HG03354 (cell line): ENCODE measurements at regions not wholly inside any gene's neighbourhood (a gene's known extent, or its start where the extent isn't known, plus 50 kb on each side); places are given as distances from the start of the nearest gene placed in this dataset.
"Not testable (repeated sequence)": the region's sequence is repeated elsewhere in the genome, so short reads cannot be mapped to it uniquely, and the experiment has no call there.

Experiments
- ATAC-seq: cut with Tn5 transposase; IDR thresholded peaks from one replicate; pipeline ENCODE4 v1.9.1; 2021; ENCODE audit warnings: mild to moderate bottlenecking; ENCODE audit not compliant: unreplicated experiment, poor library complexity, severe bottlenecking

DNA sequence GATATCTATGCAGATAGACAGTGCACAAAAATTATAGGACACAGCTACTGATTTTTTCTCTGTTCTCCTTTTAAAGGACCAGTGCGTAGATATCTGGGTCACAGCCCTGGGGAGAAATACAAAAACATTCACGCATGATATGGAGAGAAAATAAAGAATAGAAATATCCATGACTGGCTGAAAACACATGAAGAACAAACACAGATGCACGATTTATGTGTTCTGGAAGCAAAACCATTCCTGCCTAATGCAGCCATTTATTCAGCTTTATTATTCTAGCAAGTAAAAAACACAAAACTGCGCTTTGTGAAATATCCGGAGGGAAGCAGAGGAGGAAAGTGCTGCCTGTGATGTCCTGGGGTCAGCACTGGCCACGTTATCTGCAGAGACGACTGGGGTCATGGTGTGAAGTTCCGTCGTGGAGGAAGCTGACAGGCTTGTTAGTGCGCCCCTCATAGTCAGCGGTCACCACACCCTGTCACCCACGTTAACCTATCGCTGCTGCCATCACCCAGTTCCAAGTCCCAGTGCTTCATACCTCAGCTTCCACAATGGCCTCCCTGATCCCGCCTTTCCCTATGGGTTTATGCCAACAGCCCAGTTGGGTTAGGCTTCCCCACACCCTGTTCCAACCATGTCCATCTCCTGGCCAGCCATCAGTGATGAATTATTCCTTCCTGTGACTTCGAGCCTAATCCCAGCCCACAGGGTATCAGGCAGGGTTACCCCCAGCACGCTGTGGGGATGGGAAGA, 86.6 kb upstream of the RPS6KA2 start:
- ATAC-seq, result no peak

- no peak for ATAC-seq
Observed at GRCh38 chr6:166712286-166713228, 85.5 kb upstream of the RPS6KA2 start.

GRCh38 chr6:166710084-166710483, 83.0 kb upstream of the RPS6KA2 start:
- ATAC-seq, result no peak

DNA sequence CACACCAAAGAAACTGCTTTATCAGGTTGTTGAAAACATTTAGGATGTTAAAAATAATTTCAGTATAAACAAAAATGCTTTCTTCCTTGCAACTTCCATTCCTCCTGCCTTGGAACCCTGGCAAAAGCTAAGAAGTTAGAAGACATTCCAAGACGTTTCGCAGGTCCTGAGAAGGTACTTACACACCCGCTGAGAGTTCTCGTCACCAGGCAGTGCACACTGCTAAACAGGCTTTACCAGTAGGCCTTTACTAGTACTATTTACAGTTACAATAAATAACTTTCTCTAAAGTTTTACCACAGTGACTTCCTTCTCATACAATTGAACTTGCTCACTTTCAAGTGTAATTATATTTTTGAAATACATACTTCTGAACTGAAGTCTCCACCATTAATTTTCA, 81.4 kb upstream of the RPS6KA2 start:
- no peak for ATAC-seq

GRCh38 chr6:166707045-166707444, 80.0 kb upstream of the RPS6KA2 start:
- ATAC-seq, result peak; percentile 57

DNA sequence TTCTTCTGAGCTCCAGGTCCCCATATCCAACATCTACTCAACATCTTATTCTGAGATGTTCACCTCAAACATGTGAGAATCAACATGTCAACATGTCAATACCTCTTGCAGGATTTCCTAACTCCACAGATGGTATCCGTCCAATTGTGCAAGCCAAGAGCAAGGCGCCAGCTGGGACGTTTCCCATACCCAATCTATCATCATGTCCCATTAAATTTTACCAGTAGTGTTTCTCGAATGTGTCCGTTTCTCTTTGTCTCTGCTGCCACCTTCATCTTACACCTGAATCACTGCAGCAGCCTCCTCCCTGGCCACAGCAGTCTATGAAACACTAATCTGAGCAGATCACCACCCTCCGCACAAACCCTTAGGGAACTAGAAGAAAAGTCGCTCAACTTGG, 78.0 kb upstream of the RPS6KA2 start:
- ATAC-seq, result no peak

DNA sequence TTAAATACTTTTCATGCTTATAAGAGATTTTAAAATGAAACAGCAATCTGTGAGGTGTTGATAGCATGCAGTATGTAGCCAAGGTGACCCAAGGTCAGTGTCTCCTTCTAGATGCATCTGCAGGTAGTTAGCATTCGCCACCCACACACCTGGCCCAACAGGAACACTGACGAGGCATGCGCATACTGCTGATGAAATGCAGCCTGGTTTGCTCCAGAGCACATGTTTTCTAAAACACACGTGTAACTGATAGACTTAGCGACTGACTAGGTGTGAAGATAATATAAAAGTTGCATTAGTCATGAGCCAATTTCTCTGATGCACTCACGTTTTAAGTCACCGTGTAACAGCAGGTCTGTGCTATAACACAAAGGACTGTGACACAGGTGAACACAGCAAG, 77.1 kb upstream of the RPS6KA2 start:
- ATAC-seq, result no peak

- no peak for ATAC-seq
Observed at GRCh38 chr6:166703149-166703710, 76.2 kb upstream of the RPS6KA2 start.

GRCh38 chr6:166701424-166701823, 74.4 kb upstream of the RPS6KA2 start:
- not testable (repeated sequence) for ATAC-seq

GRCh38 chr6:166700871-166701270, 73.8 kb upstream of the RPS6KA2 start:
- ATAC-seq, result not testable (repeated sequence)

GRCh38 chr6:166697113-166697512, 70.1 kb upstream of the RPS6KA2 start:
- peak; percentile 75 for ATAC-seq

GRCh38 chr6:166693880-166694279, 66.8 kb upstream of the RPS6KA2 start:
- ATAC-seq, result no peak

- ATAC-seq, result no peak
Observed at GRCh38 chr6:166692723-166693302, 65.8 kb upstream of the RPS6KA2 start.

DNA sequence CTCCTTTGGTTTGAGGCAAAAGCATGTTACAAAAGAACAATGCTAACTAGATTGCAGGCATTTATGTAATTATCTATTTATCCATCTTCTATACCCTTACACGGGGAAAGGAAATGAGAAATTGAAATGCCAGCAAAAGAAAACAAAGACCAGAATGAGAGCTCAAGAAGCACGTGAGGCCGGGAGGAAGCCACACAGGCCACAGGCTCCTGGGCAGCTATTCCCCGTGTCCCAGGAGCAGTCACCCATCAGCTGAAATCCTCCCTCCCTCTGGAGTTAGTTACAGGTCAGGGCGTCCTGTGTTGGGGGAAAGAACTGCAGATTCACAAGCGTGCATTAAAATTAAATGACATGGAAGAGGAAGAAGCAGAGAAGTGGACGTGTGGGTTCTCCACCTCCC, 64.7 kb upstream of the RPS6KA2 start:
- ATAC-seq, result no peak

DNA sequence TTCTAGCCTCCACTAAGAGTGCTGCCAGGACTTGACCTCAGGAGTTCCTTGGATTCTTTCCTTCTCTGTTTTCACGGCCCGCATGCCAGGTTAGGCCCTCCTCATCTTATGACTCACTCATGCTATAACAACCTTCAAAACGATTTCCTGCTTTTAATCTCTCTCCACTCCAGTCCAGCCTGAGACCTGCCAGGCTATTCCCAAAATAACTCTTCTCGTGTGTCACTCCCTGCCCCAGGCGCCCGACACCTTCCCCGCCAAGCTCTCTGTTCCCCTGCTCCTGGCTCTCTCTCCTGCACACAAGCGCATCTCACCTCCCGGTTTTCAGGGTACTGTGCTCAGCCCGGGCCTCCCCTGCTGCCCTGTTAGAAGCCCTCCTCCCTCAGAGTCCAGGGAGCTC, 64.1 kb upstream of the RPS6KA2 start:
- no peak for ATAC-seq

DNA sequence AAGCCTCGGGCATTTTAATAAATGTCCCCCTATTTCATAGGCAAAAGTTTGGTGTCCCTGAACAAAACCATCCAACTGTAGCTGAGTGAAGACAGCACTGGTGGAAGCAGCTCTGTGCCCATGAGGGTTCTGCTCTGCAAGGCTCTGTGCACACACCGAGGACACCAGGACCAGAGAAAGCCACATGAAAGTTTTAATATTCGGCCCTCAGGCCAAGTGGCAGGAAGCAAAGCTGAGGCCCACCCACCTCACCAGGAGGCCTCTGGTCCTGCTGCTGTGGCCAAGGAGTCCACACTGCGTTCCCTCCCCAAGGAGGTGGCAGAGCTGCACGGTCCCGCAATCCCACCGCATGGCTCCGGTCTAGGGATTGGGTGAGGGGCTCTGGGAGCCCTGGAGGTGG, 62.6 kb upstream of the RPS6KA2 start:
- no peak for ATAC-seq

DNA sequence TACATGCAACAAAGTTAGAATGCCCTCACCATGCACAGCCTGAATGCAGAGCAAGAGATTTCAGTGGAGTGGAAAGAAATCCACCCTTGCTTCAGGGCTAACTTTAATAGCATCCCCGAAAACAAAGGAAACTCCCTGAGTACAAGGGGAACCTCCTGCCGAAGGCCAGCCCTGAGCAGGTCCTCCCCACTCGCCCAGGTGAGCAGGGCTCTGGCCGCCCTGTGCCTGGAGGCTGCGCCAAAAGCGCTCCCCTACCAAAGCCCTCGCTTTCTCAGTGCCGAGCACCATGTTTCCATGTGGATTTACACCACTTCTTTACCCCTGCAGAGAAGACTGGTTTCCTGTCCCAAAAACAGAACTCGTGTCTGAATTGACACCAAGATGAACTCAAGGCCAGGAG, 61.9 kb upstream of the RPS6KA2 start:
- ATAC-seq, result no peak

- ATAC-seq, result no peak
Observed at GRCh38 chr6:166687879-166688205, 60.8 kb upstream of the RPS6KA2 start.

- ATAC-seq, result no peak
Observed at GRCh38 chr6:166687070-166687878, 60.2 kb upstream of the RPS6KA2 start.

DNA sequence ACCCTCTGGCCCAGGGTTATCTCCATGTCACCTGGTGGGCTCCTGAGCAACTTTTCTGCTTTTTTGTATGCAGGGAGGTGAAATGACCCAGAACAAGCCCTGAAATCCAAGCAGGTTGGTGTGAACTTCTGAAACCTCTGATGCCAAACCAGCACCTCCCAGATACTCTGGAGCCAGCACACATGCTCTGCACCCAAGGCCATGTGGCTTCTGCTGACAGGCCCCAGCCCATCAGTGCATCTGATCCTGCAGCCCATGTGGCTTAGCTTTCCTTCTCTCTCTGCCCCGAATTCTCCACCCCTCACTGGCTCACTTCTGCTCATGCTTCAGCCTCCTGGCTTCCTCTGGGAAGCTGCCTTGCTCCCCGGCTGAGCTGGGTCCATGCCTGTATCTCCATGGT, 59.3 kb upstream of the RPS6KA2 start:
- ATAC-seq, result no peak
